ENCODE measurements at regions not wholly inside any gene's neighbourhood (a gene's known extent, or its start where the extent isn't known, plus 50 kb on each side); places are given as distances from the start of the nearest gene placed in this dataset.

GRCh38 chr1:31511848-31512615, 64.3 kb upstream of the TINAGL1 start:
- TF ChIP-seq CTCF (IDR thresholded peaks at IDR 0.05) (no peak), POLR2A (IDR thresholded peaks at IDR 0.05) (no peak)

All from body of pancreas (tissue), 4 donors.